Mesendoderm (in vitro differentiated cells): ENCODE measurements at regions not wholly inside any gene's neighbourhood (a gene's known extent, or its start where the extent isn't known, plus 50 kb on each side); places are given as distances from the start of the nearest gene placed in this dataset.

Source experiments
- DNase-seq: peaks from one replicate; pipeline ENCODE4 v3.0.0; 2013
- H2AK5ac ChIP-seq: 2 replicates; pipeline ENCODE4 v1.6.1; 2013; ENCODE audit warnings: low read length, inconsistent platforms
- H2BK120ac ChIP-seq: 2 replicates; pipeline ENCODE4 v1.6.1; 2013; ENCODE audit warnings: low read depth, mild to moderate bottlenecking, low read length, moderate library complexity, mixed read lengths
- H2BK15ac ChIP-seq: replicated peaks from 2 replicates; pipeline ENCODE4 v1.6.1; 2013; ENCODE audit warnings: low read depth, mild to moderate bottlenecking, moderate library complexity
- H2BK5ac ChIP-seq: 2 replicates; pipeline ENCODE4 v1.6.1; 2013; ENCODE audit warnings: low read length, inconsistent platforms
- H3K18ac ChIP-seq: 2 replicates; pipeline ENCODE4 v1.6.1; 2013; ENCODE audit warnings: mild to moderate bottlenecking, low read length, mixed read lengths
- H3K23ac ChIP-seq: one replicate; pipeline ENCODE4 v1.6.1; 2013; ENCODE audit warnings: low read length
- H3K27ac ChIP-seq: 2 replicates; pipeline ENCODE4 v1.5.1; 2013; ENCODE audit warnings: low read depth, mild to moderate bottlenecking, inconsistent platforms, low read length, moderate library complexity
- H3K27me3 ChIP-seq: 2 replicates; pipeline ENCODE4 v1.6.1; 2013; ENCODE audit warnings: low read length, control low read depth, mild to moderate bottlenecking, inconsistent platforms; ENCODE audit not compliant: insufficient read depth, poor library complexity
- H3K36me3 ChIP-seq: 2 replicates; pipeline ENCODE4 v1.6.1; 2013; ENCODE audit warnings: low read length, inconsistent platforms; ENCODE audit not compliant: control insufficient read depth, insufficient read depth
- H3K4ac ChIP-seq: one replicate; pipeline ENCODE4 v1.6.1; 2013; ENCODE audit warnings: low read depth, mild to moderate bottlenecking, low read length, moderate library complexity
- H3K4me1 ChIP-seq: 2 replicates; pipeline ENCODE4 v1.6.1; 2013; ENCODE audit warnings: low read depth, low read length, inconsistent platforms; ENCODE audit not compliant: control insufficient read depth
- H3K4me2 ChIP-seq: 2 replicates; pipeline ENCODE4 v1.6.1; 2013; ENCODE audit warnings: low read length
- H3K4me3 ChIP-seq: 2 replicates; pipeline ENCODE4 v1.5.1; 2013; ENCODE audit warnings: mild to moderate bottlenecking, low read length
- H3K56ac ChIP-seq: one replicate; pipeline ENCODE4 v1.6.1; 2013; ENCODE audit warnings: low read length
- H3K79me1 ChIP-seq: 2 replicates; pipeline ENCODE4 v1.6.1; 2013; ENCODE audit warnings: low read length, inconsistent platforms
- H3K79me2 ChIP-seq: 2 replicates; pipeline ENCODE4 v1.6.1; 2013; ENCODE audit warnings: mild to moderate bottlenecking, low read length; ENCODE audit not compliant: control insufficient read depth, insufficient read depth
- H3K9ac ChIP-seq: 2 replicates; pipeline ENCODE4 v1.6.1; 2013; ENCODE audit warnings: low read length, inconsistent platforms
- H4K5ac ChIP-seq: one replicate; pipeline ENCODE4 v1.6.1; 2013; ENCODE audit warnings: low read length
- H4K8ac ChIP-seq: one replicate; pipeline ENCODE4 v1.6.1; 2013; ENCODE audit warnings: low read depth, mild to moderate bottlenecking, control low read depth, low read length, moderate library complexity
- WGBS: extraction: QIAGEN DNeasy Blood & Tissue Kit; methylation state at CpG from one replicate; pipeline ENCODE4 v1.1.7; 2013; ENCODE audit warnings: low lambda C conversion rate, missing lambda C conversion rate; ENCODE audit not compliant: insufficient coverage; ENCODE audit errors: extremely low coverage; 5-methylcytosine and 5-hydroxymethylcytosine counted together

DNA sequence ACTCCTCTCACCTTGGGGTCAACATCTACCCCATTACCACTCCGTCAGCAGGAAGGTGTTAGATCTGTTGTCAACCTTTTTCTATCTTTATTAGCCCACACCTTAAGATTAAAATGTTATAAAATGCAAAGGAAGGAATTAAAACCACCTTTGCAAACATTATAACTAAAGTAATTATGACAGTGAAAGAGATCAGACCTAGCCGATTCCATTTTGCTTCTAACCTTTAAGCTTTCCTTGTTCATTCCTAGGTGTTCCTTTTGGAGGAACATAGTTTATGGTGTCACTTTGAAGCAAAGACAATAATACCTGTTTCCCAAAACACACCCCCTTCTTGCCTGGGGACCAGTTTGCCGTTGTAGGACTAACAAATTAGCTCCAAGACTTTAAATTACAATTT, 1223.0 kb upstream of the ADGRB3 start:
- Histone ChIP-seq H3K27me3 (no peaks in the 10 kb centered on the region), H3K79me1 (no peaks in the 10 kb centered on the region), H3K18ac (no peak overlapping the region), H3K4me3 (no peak overlapping the region), H3K9ac (no peak overlapping the region), H2BK15ac (no peak overlapping the region), H2AK5ac (no peak overlapping the region), H3K56ac (no peak overlapping the region), H3K79me2 (no peaks in the 10 kb centered on the region), H3K4me2 (no peak overlapping the region), H2BK5ac (no peak overlapping the region), H3K36me3 (no peaks in the 10 kb centered on the region), H2BK120ac (no peak overlapping the region), H3K4me1 (no peaks in the 10 kb centered on the region), H3K27ac (no peak overlapping the region), H3K4ac (no peak overlapping the region), H3K23ac (no peak overlapping the region), H4K5ac (no peak overlapping the region), H4K8ac (no peak overlapping the region)
- DNase-seq: no peak
- WGBS: no CpG with 5 or more reads among the region's 3 CpGs

GRCh38 chr6:67411036-67411435, 1224.0 kb upstream of the ADGRB3 start:
- H3K4me3 ChIP-seq: no peak overlapping the region
- no peak overlapping the region for H2AK5ac ChIP-seq
- H3K79me2 ChIP-seq: no peaks in the 10 kb centered on the region
- H2BK120ac ChIP-seq: no peak overlapping the region
- WGBS: no CpG with 5 or more reads among the region's 1 CpG
- H3K79me1 ChIP-seq: no peaks in the 10 kb centered on the region
- H3K27ac ChIP-seq: no peak overlapping the region
- H3K56ac ChIP-seq: no peak overlapping the region
- no peaks in the 10 kb centered on the region for H3K36me3 ChIP-seq
- no peak overlapping the region for H3K4ac ChIP-seq
- no peak overlapping the region for H4K5ac ChIP-seq
- H3K18ac ChIP-seq: no peak overlapping the region
- no peak overlapping the region for H3K4me2 ChIP-seq
- H2BK15ac ChIP-seq: no peak overlapping the region
- no peak overlapping the region for H3K9ac ChIP-seq
- no peak overlapping the region for H4K8ac ChIP-seq
- no peak overlapping the region for H2BK5ac ChIP-seq
- H3K23ac ChIP-seq: no peak overlapping the region
- H3K27me3 ChIP-seq: no peaks in the 10 kb centered on the region
- DNase-seq: no peak
- no peaks in the 10 kb centered on the region for H3K4me1 ChIP-seq

- H2BK120ac ChIP-seq: no peak overlapping the region
- H2AK5ac ChIP-seq: no peak overlapping the region
- H3K4me2 ChIP-seq: no peak overlapping the region
- no peaks in the 10 kb centered on the region for H3K27me3 ChIP-seq
- no peak for DNase-seq
- H3K18ac ChIP-seq: no peak overlapping the region
- peak overlapping the region; percentile 19 for H3K4me3 ChIP-seq
- no peaks in the 10 kb centered on the region for H3K79me2 ChIP-seq
- H4K8ac ChIP-seq: no peak overlapping the region
- no peak overlapping the region for H3K23ac ChIP-seq
- H2BK15ac ChIP-seq: no peak overlapping the region
- H3K4me1 ChIP-seq: no peaks in the 10 kb centered on the region
- H3K9ac ChIP-seq: no peak overlapping the region
- H3K36me3 ChIP-seq: no peaks in the 10 kb centered on the region
- H3K4ac ChIP-seq: no peak overlapping the region
- WGBS: no CpG with 5 or more reads among the region's 2 CpGs
- no peak overlapping the region for H2BK5ac ChIP-seq
- no peak overlapping the region for H4K5ac ChIP-seq
- H3K79me1 ChIP-seq: no peaks in the 10 kb centered on the region
- no peak overlapping the region for H3K56ac ChIP-seq
- no peak overlapping the region for H3K27ac ChIP-seq
Measured at GRCh38 chr6:67394254-67394653, 1240.8 kb upstream of the ADGRB3 start.

GRCh38 chr6:67393356-67393755, 1241.7 kb upstream of the ADGRB3 start:
- no CpG with 5 or more reads among the region's 1 CpG for WGBS
- Histone ChIP-seq H3K4ac (no peak overlapping the region), H3K4me2 (no peak overlapping the region), H4K8ac (no peak overlapping the region), H2AK5ac (no peak overlapping the region), H3K27ac (no peak overlapping the region), H3K79me1 (no peaks in the 10 kb centered on the region), H3K4me1 (no peaks in the 10 kb centered on the region), H4K5ac (no peak overlapping the region), H2BK5ac (no peak overlapping the region), H3K4me3 (no peak overlapping the region), H3K79me2 (no peaks in the 10 kb centered on the region), H3K18ac (no peak overlapping the region), H3K36me3 (no peaks in the 10 kb centered on the region), H2BK15ac (no peak overlapping the region), H3K23ac (no peak overlapping the region), H3K56ac (no peak overlapping the region), H2BK120ac (no peak overlapping the region), H3K9ac (no peak overlapping the region), H3K27me3 (no peaks in the 10 kb centered on the region)
- no peak for DNase-seq

DNA sequence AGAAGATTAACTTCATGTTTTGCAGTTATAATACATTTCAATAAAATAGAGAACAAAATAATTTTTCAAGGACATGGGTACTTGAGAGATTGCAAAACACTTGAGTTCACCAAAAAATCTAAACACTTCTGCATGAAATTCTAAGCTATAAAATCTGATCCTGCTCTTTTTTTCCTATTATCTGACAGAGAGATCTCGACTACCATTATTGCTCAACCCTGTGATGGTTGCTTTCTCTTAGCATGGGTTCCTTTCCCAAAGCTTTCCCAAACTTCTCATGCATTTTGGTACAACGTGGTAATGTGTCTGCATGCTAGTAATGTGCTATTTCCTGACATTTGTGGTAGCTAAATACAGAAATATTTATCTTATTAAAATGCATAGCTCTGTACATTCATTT, 1243.1 kb upstream of the ADGRB3 start:
- no peaks in the 10 kb centered on the region for H3K79me2 ChIP-seq
- no peak for DNase-seq

GRCh38 chr6:67369679-67370078, 1265.4 kb upstream of the ADGRB3 start:
- Histone ChIP-seq H3K56ac (no peak overlapping the region), H2BK120ac (no peak overlapping the region), H4K5ac (no peak overlapping the region), H3K36me3 (no peaks in the 10 kb centered on the region), H3K27me3 (no peaks in the 10 kb centered on the region), H3K18ac (no peak overlapping the region), H3K4ac (no peak overlapping the region), H2BK15ac (no peak overlapping the region), H2BK5ac (no peak overlapping the region), H3K79me1 (no peaks in the 10 kb centered on the region), H3K79me2 (no peaks in the 10 kb centered on the region), H3K23ac (no peak overlapping the region), H3K27ac (no peak overlapping the region), H3K4me1 (no peaks in the 10 kb centered on the region), H3K4me2 (no peak overlapping the region), H3K4me3 (no peak overlapping the region), H4K8ac (no peak overlapping the region), H3K9ac (no peak overlapping the region), H2AK5ac (no peak overlapping the region)
- no peak for DNase-seq
- WGBS: no CpG with 5 or more reads among the region's 1 CpG

More for the DNA sequence above, 1243.1 kb upstream of the ADGRB3 start:
- Histone ChIP-seq H2BK5ac (no peak overlapping the region), H4K8ac (no peak overlapping the region), H3K9ac (no peak overlapping the region), H3K4me1 (no peaks in the 10 kb centered on the region), H3K4me2 (no peak overlapping the region), H3K27ac (no peak overlapping the region), H3K18ac (no peak overlapping the region), H2BK120ac (no peak overlapping the region), H3K79me1 (no peaks in the 10 kb centered on the region), H3K4ac (no peak overlapping the region), H3K27me3 (no peaks in the 10 kb centered on the region), H2AK5ac (no peak overlapping the region), H3K23ac (no peak overlapping the region), H2BK15ac (no peak overlapping the region), H3K56ac (no peak overlapping the region), H3K36me3 (no peaks in the 10 kb centered on the region), H4K5ac (no peak overlapping the region), H3K4me3 (no peak overlapping the region)
- WGBS: no CpG with 5 or more reads among the region's 2 CpGs
